NCI-H1436 treated with DMSO at 0.1 percent for 48 hours (cell line): ENCODE measurements at regions not wholly inside any gene's neighbourhood (a gene's known extent, or its start where the extent isn't known, plus 50 kb on each side); places are given as distances from the start of the nearest gene placed in this dataset.

Source experiments
- DNase-seq: peaks from one replicate; lab custom pipeline; 2025; lab: John Stamatoyannopoulos, UW

DNA sequence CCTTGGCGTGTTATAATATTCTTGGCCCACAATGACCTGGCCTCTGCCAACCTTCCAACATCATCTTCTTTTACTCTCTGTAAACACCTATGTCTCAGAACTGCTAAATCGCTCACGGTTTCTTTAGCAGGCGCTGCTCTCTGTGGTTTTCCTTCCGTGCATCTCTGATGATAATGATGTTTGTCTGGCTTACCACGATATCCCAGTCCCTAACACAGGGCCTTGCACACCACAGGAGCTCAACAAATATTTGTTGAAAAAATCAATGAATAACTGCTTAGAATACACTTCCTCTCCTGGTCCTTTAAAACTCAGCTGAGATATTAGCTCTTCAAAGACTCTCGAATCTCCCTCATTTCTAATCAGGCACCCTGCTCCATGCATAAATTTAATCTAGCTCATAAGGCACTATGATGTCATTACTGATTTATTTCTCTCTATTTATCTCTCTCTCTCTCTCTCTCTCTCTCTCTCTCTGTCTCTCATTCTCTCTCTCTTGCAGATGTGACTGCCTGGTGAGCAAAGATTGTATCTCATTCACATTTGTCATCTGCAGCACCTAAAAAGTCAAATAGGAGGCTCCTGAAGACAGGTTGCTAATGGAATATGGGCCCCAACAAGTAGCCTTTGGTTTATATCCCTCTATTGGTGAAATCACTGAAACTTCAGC lies 206.4 kb downstream of the NHLRC3 start:
- no peak for DNase-seq

DNA sequence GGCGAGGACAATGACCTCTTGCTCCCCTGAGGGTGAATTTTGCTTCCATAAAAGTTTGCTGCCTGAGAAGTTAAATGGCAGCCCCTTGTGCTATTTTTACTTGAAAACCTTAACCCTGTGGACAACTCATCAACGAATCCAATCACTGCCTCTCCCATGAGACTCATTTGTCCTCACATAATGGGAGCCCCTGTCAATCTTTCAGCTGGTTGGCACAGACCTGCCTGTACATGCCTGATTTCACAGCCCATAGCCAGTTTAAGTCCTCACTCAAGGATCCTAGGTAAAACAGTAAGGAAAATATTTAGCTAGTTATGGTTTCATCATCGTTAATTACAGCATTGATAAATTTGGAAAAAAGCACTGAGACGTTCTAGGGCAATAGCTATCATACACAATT lies 207.4 kb downstream of the NHLRC3 start:
- peak; percentile 63 for DNase-seq

DNA sequence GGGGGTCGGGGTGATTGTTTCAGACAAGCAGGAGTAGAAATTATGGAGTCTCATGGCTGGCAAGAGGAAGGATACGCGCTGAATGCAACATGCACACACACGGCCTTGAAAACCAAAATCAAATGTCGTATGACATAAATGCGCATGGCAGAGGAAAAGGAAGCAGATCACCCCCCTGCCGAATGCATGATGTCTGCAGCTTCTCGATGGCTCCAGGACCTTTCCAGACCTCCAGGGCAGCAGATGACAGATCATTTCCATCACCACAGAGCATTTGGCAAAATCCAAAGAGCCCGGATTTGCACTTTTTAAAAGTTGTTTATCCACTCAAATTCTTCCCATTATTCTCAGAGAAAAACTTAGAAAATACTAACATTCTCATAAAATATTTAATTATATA lies 211.7 kb downstream of the NHLRC3 start:
- no peak for DNase-seq

DNA sequence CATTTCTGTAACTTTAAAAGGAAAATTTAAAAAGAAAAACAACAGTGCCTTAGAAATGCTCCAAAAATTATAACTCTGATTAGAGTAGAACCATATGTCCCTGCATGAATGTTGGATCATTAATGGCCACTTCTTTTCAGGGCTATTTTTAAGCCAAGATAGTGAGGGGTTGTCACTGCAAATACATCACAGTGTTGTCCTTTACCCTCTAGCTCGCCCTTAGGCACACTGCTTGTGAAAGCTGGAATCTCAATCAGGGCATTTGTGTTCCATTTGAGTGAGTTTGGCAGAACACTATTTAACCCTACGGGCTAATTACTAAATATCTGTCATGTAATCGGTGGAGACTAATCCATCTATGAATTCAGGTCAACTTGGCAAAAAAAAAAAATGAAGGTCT lies 212.2 kb downstream of the NHLRC3 start:
- DNase-seq = no peak

DNA sequence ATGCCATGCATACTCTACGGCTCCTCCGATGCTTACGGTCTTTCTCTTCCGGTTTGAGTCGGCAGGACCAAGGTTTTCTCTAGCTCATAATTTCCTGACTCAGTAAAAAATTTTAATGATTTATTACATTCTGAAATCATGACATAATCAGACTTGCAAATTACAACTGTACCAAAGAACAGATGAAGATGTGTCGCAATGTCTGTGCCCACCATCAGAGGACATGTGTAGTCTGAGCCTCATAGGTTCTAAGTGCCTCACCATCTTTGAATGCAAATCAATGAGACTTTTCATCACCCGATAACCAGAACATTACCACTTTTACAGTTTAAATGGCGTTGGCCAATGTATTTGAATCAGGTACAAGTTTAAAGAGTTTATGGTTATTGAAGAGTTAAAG lies 213.1 kb downstream of the NHLRC3 start:
- no peak for DNase-seq

DNA sequence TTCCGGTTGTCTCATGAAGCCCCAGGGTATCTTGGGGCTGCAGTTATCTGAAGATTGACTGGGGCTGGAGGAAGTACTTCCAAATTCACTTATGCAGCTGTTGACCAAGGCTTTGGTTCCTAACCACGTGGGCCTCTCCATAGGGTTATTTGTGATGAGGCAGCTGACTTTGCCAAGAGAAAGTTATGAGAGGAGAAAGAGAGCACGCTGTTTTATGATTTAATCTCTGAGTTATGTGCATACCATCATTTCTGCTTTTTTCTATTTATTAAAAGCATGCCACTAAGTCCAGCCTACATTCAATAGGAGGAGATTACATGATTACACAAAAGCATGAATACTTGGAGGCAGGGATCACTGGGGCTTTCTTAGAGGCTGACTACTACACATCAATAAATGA lies 215.5 kb downstream of the NHLRC3 start:
- no peak for DNase-seq

DNA sequence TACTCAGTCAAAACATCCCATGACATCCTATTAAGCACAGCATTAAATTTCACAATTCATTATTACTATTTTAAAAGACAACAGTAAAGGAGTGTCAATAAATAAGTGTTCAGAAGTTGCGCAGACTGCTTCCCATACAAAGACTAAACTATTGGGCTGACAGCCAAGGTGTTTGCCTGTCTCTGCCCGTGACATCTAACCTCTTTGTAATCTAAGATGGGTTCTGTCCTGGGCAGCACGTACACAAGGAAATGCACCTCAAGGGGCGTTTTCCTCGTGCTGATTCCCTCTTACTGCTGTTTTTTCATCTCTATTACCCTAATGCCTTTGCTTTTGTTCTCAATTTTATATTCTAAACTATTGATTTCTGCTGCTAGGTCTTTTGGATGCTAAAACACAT lies 216.3 kb downstream of the NHLRC3 start:
- no peak for DNase-seq

DNA sequence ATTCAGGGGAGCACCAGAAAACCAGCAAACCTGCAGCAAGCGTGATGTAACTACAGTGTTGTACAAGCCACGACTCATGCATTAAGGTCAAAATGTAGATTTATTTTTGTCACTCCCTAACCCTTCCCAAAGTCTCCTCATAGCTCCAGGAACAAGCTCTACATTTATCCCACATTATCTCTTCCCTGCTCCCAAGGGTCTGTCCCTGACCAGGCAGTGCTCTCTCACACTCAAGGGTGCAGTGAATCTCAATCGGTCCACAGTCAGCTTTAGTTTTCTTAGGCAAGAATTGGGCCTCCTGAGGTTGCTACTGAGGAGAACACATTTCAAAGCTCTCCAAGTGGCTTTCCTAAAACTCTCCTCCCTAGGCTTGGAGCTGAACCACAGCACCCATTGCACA lies 219.4 kb downstream of the NHLRC3 start:
- DNase-seq = no peak

DNA sequence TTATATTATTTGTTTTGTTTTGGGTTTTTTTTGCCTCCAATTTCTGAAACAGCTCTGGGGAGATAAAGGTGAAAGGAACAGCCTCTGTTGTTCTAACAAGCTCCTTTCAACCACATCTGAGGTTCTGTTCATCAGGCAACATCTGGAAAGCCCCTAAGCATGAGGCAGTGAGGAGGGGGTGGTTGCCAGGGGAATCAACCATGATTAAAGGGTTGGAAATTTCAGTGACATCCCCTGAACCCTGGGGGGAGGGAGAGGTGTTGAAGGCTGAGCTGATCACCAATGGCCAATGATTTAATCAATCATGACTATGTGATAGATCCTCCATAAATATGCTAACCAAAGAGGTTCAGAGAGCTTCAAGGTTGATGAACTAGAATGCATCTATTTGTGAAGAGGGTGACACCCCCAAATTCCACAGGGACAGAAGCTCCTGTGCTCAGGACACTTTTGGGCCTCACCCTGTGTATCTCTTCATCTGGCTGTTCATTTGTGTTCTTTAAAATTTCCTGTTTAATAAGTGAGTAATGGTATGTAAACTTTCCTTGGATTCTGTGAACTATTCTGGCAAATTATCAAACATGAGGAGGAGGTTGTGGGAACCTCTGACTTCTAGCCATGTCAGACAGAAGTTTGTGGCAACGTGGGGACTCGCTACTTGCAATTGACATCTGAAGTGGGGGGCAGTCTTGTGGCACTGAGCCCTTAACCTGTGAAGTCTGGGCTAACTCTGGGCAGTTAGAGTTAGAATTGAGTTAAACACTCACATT lies 221.3 kb downstream of the NHLRC3 start:
- DNase-seq = no peak

DNA sequence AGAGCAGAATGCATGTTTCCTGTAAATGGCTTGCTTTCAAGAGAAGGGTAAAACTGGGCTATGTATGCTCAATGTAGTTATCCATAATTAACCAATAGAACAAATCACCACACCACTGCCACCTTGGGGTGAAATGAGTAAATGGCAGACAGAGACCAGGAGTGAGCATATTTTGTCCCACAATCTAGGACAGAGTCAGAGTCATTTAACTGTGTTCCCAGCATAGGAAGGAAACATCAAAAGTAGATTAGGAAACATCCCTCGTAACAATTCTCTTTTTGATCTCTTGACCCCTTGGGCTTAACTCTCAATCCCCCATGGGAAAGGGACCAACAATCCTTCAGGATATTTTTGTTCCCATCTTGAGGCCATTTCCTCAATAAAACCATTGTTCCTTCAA lies 224.8 kb downstream of the NHLRC3 start:
- peak; percentile 2 for DNase-seq

DNA sequence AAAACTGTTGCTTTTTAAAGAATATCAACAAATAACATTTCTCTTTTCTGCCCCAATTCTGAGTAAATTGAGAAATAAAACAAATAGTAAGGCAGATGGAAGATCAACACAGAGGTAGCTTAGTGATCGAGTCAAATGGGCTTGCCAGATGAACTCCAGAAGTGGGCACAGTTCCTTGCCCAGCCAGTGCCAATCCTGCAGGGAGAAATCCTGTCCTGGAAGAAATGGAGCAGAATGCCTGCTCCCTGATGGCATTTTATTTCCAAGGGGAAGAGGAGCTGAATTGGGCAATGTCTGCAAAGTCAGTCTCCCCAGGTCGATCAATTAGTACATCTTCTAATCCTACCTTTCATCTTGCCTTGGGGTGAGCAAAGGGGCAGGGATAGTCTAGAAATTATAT lies 225.3 kb downstream of the NHLRC3 start:
- no peak for DNase-seq

DNA sequence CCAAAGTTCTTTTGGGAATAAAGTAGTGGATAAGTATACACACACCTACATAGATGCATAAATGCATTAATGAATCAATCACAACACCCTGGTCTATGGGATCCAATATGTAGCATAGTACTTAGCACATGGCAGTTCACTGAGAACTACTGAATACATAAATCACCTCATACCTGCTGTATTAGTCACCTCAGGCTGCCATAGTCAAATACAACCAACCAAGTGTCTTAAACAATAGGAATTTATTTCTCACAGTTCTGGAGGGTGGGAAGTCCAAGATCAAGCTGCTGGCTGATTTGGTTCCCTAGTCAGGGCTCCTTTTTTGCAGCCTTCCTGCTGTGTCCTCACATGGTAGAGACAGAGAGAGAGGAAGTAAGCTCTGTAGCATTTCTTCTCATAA lies 228.2 kb downstream of the NHLRC3 start:
- DNase-seq = no peak

DNA sequence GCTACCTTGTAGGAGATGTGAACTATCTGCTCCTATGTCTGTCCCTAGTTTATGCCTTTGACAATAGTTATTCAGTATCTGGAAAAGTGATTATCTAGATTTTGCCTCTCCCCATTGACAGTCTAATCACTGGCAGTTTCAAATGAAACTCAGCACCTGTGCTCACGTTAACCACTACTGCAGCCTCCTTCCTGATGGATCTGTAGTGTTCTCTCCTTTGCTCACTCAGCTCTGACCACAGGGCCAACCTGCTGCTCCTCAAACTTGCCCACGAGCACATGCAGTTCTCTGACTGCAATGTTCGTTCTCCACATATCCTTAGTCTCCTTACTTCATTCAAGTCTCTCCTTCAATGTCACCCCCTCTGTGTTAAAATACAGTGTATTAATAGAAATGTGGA lies 230.1 kb downstream of the NHLRC3 start:
- no peak for DNase-seq

DNA sequence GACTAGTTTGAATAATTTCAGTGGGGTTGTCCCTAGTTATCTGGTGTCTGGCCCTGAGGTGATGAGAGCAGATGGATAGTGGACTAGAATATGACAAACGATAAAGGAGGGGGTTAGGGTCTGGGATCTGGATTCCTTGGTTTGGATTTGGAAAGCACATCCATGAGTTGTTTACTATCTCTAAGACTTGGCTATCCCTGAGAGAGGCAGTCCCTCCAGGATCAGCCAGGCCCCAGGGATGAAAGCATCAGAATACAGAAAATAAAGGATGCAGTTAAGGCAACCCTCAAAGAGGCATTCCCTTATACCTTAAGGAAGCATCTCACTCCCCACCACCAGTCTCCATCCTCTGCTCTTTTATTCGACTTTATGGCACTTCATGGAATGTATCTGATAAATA lies 230.7 kb downstream of the NHLRC3 start:
- no peak for DNase-seq

DNA sequence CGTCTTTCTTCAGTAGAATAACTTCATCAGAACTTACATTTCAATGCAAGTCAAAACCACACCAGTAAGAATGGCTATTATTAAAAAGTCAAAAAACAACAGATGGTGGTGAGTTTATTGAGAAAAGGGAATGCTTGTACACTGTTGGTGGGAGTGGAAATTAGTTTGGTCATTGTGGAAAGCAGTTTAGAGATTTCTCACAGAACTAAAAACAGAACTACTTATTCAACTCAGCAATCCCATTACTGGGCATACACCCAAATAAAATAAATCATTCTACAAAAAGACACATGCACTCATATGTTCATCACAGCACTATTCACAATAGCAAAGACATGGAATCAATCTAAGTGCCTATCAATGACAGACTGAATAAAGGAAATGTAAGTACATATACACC lies 231.2 kb downstream of the NHLRC3 start:
- no peak for DNase-seq

DNA sequence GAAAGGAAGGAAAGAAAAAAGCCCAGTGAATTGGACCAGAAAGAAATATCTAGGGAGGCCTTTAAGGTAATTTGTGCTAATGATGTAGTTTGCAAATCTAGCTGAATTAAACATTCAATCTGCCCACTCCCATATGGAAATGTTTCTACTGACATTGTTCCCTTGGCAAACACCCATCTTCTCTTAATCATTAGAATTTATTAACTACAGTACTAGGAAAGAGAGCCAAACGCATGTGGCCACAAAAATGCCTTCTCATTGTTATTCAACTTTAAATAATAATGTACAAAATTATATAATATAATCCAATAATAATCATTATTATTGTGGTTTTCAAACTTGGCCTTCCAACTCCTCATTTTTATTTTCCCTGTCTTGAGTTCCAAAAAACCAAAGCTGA lies 234.7 kb downstream of the NHLRC3 start:
- DNase-seq = no peak

DNA sequence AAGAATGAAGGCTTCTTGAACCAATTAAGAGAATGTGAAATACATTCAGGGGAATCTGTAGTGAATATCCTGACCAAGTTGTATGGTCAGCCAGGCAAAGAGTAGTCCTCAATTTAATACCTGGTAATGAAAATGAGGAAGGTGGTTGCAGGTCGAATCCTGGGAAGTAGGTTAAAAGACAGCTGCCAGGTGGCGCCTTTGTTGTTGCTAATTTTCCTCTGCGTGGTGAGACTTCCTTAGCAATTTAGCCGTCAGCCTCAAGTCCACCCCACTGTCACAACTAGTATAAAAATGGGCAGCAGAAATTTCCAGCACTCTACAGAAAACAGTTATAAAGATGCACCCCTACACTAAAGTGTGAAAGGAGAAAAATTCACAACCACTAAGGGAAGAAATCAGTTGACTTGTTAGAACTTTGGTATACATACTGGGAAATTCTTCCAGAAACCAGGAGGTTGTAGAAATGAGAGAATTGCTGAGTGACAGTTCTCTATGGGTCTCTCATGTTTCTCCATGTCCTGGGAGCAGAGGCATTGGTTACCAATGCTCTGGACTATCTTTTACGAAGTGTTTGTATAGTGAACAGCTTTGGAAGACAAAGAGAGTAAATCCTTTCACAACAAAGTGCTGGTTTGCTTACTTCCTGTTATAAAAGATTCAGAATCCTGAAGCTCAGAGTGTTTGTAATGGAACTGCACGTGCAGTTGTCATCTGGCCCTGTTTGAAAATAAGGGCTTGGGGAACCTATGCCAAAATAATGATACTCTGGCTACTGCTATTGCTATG lies 235.9 kb downstream of the NHLRC3 start:
- DNase-seq = no peak

DNA sequence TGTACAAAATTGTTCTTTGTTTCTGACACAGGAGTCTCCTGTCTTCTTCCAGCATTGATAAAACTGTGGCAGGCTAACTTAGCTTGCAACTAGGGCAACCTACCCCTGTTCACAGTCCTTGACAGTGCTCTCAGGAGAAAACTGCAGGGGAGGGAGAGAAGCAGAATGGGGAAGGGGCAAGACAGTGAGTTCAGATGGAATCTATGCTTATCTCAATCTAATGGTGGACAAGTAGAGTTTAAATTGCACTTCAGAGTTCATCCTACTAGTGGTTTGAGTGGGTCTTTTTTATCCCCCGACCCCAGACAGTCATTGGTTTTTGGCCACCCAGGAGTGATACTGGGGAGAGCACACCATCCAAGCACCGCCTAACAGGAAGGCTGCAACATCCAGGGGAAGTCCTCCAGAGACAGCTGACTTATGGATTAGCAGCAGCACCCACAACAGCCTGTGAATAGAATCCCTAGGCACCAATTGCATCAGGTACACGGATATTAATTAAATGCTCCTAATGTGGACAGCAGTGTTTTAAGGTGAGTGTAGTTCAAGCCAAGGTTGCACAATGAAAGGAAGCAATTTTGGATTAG lies 236.6 kb downstream of the NHLRC3 start:
- DNase-seq = no peak

DNA sequence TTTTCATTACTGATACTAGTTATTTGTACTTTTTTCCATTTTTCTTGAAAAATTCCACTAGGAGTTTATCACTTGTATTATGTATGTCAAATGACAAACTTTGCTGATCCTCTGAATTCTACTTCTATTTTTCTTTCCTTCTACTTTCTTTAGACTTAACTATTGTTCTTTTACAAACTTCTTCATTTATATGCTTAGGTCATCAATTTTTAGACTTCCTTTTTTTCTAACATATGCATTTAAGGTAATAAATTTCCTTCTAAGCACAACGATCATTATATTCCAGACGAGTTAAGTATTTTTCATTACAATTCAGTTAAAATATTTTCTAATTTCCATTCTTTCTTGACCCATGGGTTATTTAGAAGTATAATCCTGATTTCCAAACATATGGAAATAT lies 240.8 kb downstream of the NHLRC3 start:
- DNase-seq = no peak

DNA sequence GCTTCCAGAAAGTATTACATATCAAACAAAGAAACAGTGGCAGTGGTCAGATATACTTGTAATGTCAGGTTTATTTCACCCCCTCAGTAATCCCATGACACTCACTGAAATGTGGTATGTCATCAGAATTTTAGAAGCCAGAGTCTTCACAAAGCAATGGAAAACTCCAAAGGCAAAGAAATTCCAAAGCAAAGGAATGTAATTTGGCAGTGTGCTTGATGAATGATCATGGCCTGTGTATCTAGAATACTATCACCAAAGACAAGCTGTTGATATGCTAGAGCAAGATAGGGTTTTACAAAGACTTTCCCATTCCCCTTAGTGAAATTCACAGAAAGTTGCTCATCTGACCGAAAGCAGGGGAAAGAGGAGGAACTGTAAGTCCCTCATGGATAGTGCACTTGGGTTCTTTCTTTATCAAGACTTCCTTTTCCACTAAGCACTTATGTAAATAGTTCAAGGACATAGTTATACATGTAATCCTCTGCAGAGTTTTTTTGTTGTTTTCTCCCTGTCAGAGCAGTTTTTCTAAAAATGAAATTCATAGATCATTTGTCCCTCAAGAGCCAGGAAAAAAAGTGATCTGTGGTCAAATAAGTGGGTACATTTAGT lies 243.4 kb downstream of the NHLRC3 start:
- no peak for DNase-seq

DNA sequence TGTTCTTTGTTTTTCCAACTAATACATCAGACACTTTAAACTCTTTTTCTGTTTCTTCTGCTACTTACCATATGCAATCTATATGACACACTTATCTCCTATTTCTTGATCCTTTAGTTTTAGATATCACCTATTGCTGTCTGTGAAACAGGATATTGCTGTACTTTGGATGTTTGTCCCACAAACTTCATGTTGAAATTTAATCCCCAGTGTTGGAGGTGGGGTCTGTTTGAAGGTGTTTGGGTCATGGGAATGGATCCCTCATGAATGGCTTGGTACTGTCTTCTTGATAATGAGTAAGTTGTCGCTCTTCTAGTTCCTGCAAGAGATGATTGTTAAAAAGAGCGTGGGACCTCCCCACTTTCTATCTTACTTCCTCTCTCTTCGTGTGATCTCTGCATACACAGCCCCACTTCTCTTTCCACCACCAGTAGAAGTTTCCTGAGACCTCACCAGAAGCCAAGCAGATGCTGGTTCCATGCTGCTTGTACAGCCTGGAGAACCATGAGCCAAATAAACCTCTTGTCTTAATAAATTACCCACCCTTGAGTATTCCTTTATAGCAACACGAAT lies 244.2 kb downstream of the NHLRC3 start:
- no peak for DNase-seq

DNA sequence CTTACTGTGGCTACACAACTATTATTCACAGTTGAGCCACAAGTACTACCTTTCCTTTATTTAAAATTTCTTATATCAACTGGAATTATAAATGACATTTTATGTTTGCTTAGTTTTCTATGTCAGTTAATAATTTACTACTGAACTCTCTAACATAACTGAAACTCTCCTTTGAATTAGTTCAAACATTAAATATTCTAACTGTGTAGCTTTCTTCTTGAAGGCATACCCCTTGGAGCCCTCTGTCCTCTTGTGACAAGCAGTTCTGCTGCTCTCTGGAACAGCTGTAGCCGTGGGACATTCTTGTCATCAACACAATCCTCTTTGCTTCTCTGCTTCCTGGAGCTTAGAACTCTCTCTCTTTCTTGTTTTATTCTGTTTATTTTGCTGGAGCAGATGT lies 244.8 kb downstream of the NHLRC3 start:
- no peak for DNase-seq
